Activated naive CD4-positive, alpha-beta T cell treated with anti-CD3 and anti-CD28 coated beads, Interleukin-2, amount 50 U/mL, for 72 hours (primary cell): ENCODE measurements at regions not wholly inside any gene's neighbourhood (a gene's known extent, or its start where the extent isn't known, plus 50 kb on each side); places are given as distances from the start of the nearest gene placed in this dataset.

Source experiments
- ATAC-seq, 2 donors: fragments of 150-1000 bp; cut with Tn5 transposase; 2 replicates each; pipeline ENCODE4 v1.10.0; 2021; ENCODE audit warnings: mild to moderate bottlenecking in 2 of 2, moderate library complexity in 2 of 2
- DNase-seq, 2 donors: peaks; one replicate each; pipeline ENCODE4 v3.0.0; 2021 to 2022; ENCODE audit warnings: low spot score in 2 of 2
- H3K27ac Mint-ChIP-seq, 2 donors: one replicate each; pipeline ENCODE4 v1.8.0; 2022; ENCODE audit warnings: mild to moderate bottlenecking in 2 of 2, mixed read lengths in 2 of 2
- H3K36me3 Mint-ChIP-seq, 2 donors: one replicate each; pipeline ENCODE4 v1.8.0; 2022; ENCODE audit warnings: mixed read lengths in 2 of 2
- H3K9me3 Mint-ChIP-seq, 2 donors: one replicate each; pipeline ENCODE4 v1.8.0; 2022; ENCODE audit warnings: mixed read lengths in 2 of 2

DNA sequence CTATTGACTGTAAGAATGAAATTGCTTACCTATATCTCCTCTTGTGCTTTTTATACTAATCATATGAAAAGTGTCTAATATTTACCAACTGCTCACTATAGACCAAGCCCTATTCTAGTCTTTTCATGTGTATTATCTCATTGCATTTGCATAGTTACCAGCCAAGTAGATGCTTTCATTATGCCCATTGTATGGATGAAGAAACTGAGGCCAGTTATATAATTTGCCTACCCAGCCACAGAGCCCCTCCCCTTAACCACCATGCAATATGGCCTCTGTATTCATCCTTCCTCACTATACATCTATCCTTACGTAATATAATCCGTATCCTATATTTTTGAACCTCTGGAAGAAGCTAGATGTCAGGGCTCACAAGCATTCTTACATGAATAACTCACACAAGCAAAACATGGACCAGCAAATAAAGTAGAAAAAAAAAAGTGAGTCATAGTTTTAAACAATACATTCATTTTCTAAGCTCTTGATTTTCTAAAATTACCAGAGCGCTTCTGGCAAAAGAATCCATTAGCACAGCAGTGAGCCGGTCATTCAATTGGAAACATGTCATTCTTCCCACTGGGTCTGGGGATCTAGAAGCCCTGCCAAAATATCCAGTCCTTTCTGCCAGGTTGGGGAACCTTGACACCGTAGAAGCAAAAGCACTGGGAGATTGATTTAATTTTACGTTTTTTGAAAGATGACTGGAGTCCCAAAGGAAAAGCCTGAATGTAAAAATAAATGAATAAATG, 80.0 kb downstream of the C11orf91 start:
- Mint-ChIP-seq H3K9me3 (no peaks in the 10 kb centered on the region), H3K36me3 (no peaks in the 10 kb centered on the region), H3K27ac (no peak overlapping the region)
- DNase-seq (no peak), ATAC-seq (no peak)

DNA sequence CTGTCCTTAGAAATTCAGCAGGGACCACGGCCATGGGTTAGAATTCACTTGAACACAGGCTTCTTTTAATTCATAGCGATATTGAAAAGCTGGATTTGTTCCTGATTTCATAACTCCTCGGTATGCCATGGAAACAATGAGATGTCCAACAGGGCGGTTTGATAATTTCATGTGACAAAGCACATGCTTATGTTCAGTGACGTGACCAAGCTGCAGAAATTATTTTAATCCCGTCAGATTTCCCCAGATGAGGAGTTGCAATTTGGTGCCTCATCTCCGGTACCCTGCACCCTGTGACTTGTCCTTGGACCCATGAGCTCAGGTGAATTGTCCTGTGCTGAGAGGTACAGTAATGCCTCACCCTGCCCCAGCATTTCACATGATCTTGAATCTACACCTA, 81.7 kb downstream of the C11orf91 start:
- Mint-ChIP-seq H3K36me3 (no peaks in the 10 kb centered on the region), H3K27ac (no peak overlapping the region), H3K9me3 (no peaks in the 10 kb centered on the region)
- no peak for ATAC-seq
- DNase-seq, result no peak

DNA sequence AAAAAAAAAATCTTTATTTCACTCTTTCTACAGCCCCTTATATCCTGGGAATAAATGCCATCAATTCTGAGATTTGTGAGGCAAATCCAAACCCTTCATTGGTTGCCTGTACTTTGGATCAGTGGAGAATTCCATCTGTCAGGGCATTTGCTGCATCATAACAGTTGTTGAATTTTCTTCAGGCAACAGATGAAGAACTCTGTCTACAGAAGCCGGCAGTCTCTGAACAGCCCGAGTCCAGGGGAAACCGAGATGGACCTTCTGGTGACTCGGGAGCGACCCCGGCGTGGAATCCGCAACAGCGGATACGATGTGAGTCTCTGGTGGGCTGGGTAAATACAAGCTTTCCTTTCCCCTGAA, 82.3 kb downstream of the C11orf91 start:
- H3K27ac Mint-ChIP-seq, result no peak overlapping the region
- H3K9me3 Mint-ChIP-seq, result no peaks in the 10 kb centered on the region
- ATAC-seq (no peak), DNase-seq (no peak)
- H3K36me3 Mint-ChIP-seq, result no peaks in the 10 kb centered on the region

DNA sequence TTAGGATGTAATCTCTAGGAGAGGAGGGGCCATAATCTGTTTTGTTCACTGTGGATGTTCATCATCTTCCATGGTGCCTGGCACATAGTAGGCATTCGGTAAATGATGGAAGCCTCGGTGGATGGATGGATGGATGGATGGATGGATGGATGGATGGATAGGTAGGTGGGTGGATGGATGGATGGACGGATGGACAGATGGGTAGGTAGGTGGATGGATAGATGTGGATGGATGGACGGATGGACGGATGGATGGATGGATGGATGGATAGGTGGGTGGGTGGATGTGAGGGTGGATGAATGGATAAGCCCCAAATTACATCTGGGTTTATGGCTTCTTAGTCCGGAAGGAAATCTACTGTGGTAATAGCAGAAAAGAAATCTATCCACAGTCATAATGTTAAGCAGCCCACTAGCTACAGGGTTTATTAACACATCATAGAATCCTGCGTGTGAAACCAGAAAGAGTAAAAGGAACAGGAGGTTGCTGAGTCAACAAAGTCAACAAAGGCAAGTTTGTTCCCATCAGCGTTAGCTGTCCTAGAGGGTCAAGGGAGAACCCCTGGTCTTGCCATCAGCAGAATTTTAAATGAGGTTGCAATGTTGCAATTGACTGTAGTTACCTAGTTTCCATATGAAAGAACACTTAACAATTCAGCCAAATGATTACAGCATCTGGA, 82.8 kb downstream of the C11orf91 start:
- ATAC-seq (no peak), DNase-seq (no peak)
- H3K9me3 Mint-ChIP-seq, result no peaks in the 10 kb centered on the region
- H3K36me3 Mint-ChIP-seq, result no peaks in the 10 kb centered on the region
- no peak overlapping the region for H3K27ac Mint-ChIP-seq

DNA sequence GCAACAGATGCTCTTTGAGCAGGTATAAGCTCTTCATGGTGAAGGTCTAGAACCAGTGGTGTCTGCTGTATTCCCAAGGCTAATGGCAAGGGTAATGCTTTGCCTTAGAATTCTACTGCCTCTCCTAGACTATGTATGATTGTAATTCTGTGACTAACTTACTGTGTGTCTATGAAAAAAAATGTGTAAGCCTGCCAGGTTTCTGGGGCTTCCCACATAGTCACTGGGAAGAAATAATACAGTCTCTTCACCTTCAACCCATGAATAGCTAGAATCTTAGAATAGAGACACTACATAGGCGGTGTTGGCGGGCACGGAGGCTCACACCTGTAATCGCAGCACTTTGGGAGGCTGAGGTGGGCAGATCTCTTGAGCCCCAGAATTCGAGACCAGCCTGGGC, 84.1 kb downstream of the C11orf91 start:
- no peak for DNase-seq
- no peak for ATAC-seq
- Mint-ChIP-seq H3K9me3 (no peaks in the 10 kb centered on the region), H3K27ac (no peak overlapping the region), H3K36me3 (no peaks in the 10 kb centered on the region)

DNA sequence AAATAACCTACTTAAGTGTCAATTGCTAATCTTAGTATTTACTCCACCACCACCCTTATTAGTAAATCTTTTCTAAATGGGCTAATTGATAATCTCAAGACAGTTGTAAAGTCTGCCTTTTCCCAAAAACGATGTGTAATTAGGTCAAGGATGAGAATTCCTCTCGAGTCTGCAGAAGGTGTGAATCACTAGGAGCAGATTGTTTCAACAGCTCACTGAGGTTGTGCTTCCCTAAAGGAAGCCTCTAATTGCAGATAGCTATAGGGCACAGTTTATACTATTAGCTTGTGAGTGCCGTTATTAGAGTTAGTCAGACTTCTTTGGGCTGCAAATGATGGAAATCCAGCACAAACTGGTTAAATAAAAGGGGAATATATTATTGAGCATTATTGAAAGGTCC, 84.9 kb downstream of the C11orf91 start:
- ATAC-seq (no peak), DNase-seq (no peak)
- Mint-ChIP-seq H3K27ac (no peak overlapping the region), H3K36me3 (no peaks in the 10 kb centered on the region), H3K9me3 (no peaks in the 10 kb centered on the region)

DNA sequence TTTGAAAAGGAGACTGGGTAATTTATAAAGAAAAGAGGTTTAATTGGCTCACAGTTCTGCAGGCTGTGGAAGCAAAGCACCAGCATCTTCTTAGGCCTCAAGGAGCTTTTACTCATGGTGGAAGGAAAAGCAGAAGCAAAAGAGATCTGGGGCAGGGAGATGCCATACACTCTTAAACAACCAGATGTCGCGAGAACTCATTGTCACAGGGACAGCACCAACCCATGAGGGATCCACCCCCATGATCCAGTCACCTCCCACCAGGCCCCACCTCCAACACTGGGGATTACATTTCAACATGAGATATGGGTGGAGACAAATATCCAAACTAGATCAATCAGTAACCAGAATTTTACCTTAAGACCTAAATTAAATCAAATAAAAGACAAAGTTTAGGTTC, 87.2 kb downstream of the C11orf91 start:
- H3K9me3 Mint-ChIP-seq, result no peaks in the 10 kb centered on the region
- H3K27ac Mint-ChIP-seq, result no peak overlapping the region
- DNase-seq, result no peak
- no peaks in the 10 kb centered on the region for H3K36me3 Mint-ChIP-seq
- ATAC-seq, result no peak

DNA sequence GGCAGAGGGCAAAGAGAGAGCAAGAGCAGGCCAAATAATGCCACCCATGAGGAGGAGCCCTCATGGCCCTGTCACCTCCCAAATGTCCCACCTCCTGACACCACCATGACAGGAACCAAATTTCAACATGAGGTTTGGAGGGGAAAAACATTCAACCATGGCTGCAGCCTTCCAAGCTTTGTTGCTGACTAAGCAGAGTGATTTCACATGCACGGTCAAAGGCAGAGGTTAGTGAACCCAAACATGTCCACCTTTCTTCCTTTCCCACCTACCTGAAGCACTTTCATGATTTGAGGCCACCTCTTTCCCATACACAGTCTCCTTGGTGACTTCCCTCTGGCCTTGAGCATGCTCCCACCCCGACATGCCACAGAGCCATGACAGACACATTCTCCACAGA, 89.7 kb downstream of the C11orf91 start:
- ATAC-seq (no peak), DNase-seq (no peak)
- no peaks in the 10 kb centered on the region for H3K36me3 Mint-ChIP-seq
- H3K9me3 Mint-ChIP-seq, result no peaks in the 10 kb centered on the region
- H3K27ac Mint-ChIP-seq, result no peak overlapping the region

DNA sequence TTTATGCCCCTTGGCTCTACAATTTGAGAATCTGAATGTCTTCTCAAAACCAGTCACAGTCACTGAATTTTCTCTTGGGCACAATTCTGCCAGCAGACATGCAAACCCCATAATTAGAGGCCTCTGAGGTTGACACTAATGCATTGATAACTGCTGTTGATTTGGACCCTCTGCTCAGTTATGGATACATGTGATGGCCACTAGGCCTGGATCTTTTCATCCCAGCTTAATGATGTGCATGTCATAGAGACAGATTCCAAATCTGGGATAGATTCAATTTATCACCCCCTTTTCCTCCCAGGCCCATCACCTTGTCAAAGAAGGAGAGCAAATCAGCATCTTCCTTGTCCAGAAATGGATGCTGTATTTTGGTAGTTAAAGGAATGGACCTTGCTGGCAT, 92.2 kb downstream of the C11orf91 start:
- DNase-seq, result no peak
- H3K36me3 Mint-ChIP-seq, result no peaks in the 10 kb centered on the region
- no peak for ATAC-seq
- no peak overlapping the region for H3K27ac Mint-ChIP-seq
- H3K9me3 Mint-ChIP-seq, result no peaks in the 10 kb centered on the region

DNA sequence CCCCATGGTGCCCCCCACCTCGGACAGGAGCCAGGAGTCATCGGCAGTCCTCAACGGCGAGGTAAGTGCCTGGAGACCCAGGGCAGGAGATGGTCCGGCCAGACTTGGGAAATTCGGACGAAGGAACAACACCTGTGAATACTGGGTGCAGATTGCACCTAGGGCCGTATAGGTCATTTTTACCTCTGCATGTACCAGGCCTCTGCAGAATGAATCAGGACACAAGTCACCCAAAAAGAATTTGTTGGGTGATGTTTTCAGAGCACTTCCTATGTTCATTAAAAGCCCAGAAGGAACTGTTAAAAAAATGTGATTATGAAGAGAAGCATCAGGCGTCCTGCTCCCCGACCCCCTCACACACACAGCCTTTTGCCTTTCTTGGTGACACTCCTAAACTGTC, 93.9 kb downstream of the C11orf91 start:
- ATAC-seq (no peak), DNase-seq (no peak)
- Mint-ChIP-seq H3K36me3 (no peaks in the 10 kb centered on the region), H3K9me3 (no peaks in the 10 kb centered on the region), H3K27ac (no peak overlapping the region)

DNA sequence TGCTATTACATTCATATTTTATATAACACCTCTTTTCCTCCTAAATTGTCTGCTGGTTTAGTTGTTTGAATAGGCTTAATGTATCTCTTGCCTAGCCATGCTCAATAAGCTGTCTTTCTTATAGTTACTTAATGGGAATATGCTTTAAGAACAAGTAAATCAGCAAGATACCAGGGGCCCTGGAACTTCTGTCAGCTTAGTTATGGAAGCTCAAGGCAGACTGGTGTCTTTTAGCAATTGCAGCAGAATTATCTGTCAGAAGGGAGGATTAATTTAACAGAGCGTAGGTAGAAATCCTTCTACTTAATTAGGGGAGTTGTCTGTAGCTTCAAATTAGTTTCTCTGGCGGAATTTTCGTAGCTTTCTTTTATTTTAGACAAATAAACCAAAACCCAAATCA, 94.9 kb downstream of the C11orf91 start:
- Mint-ChIP-seq H3K27ac (no peak overlapping the region), H3K36me3 (no peaks in the 10 kb centered on the region), H3K9me3 (no peaks in the 10 kb centered on the region)
- DNase-seq (no peak), ATAC-seq (no peak)

DNA sequence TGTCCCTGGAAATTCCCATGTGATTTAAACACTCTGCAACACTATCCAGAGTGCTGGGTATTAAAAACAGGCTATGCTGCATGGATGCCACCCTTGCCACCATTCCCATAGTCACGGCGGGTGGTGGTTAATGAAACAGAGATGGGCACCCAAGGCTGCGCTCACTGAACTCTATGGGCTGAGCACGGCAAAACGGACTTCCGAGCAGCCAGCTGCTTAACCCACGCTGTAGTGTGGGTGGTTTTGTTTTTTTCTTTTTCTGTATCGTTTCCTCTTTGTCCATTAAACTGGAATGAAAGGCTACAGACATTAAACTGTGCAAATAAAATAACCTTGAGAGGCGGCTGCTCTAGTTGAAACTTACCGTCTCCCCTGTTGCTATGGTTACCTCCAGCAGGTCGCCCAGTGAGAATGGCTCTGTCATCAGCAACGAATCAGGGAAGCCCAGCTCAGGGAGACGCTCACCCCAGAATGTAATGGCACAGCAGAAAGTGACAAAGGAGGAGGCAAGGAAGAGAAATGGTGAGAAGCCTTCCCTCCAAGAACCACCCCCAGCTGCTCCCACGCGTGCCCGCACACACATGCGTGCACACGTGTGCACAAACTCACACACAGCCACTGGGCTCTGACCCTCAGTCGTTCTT, 102.1 kb downstream of the C11orf91 start:
- no peaks in the 10 kb centered on the region for H3K36me3 Mint-ChIP-seq
- H3K27ac Mint-ChIP-seq, result no peak overlapping the region
- no peak for ATAC-seq
- DNase-seq, result no peak
- H3K9me3 Mint-ChIP-seq, result no peaks in the 10 kb centered on the region

DNA sequence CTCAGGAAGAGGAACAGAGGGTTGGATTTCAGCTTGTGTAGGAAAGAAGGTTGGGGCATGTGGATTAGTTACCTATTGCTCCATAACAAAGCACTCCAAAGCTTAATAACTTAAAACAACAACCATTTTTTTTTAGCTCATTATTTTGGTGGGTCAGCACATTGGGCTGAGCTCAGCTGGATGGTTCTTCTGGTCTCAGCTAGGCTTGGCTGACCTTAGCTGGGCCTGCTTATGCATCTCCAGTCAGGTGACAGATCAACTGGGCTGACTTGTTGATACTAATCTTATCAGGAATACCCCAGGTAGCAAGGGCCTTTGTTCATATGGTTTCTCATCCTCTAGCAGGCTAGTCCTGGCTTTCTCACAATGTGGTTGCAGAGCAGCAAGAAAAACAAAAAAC, 106.4 kb downstream of the C11orf91 start:
- Mint-ChIP-seq H3K9me3 (no peaks in the 10 kb centered on the region), H3K27ac (no peak overlapping the region), H3K36me3 (no peaks in the 10 kb centered on the region)
- DNase-seq (no peak), ATAC-seq (no peak)

DNA sequence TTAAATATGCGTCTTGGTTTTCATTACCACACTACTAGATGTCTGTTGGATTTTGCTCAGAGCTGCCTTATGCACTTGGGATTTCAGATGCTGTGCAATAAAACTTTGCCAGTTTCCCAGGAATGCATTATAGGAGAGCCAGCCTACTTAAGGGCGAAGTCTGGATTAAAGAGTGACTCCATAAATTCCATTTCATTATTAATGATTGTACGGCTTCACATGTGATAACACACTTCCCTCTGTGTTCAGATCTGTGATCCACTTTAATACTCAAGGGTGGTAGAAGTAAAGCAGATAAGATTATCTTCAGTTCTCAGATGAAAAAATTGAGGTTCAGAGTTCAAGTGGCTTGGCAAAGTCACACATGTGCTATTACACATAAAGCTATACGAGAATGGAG, 110.2 kb downstream of the C11orf91 start:
- no peaks in the 10 kb centered on the region for H3K36me3 Mint-ChIP-seq
- DNase-seq, result no peak
- H3K9me3 Mint-ChIP-seq, result no peaks in the 10 kb centered on the region
- ATAC-seq, result no peak
- H3K27ac Mint-ChIP-seq, result no peak overlapping the region

DNA sequence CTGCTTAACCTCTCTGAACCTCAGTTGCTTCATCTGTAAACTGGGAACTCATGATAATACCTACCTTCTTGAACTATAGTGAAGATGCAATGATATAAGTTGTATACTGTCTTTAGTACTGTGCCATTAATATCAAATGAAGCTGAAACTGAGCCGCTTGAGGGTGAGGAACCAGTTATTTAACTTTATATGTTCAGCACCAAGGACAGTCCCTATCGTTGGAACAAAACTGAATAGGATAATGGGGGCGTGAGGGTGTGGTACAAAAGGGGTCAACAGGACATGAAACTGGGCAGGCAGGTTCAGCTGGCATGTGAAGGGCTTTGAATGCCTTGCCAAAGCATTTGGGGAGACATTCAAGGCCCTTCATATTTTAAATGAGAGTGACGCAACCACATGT, 112.6 kb downstream of the C11orf91 start:
- Mint-ChIP-seq H3K36me3 (no peaks in the 10 kb centered on the region), H3K27ac (no peak overlapping the region), H3K9me3 (no peaks in the 10 kb centered on the region)
- DNase-seq, result no peak
- ATAC-seq, result no peak

DNA sequence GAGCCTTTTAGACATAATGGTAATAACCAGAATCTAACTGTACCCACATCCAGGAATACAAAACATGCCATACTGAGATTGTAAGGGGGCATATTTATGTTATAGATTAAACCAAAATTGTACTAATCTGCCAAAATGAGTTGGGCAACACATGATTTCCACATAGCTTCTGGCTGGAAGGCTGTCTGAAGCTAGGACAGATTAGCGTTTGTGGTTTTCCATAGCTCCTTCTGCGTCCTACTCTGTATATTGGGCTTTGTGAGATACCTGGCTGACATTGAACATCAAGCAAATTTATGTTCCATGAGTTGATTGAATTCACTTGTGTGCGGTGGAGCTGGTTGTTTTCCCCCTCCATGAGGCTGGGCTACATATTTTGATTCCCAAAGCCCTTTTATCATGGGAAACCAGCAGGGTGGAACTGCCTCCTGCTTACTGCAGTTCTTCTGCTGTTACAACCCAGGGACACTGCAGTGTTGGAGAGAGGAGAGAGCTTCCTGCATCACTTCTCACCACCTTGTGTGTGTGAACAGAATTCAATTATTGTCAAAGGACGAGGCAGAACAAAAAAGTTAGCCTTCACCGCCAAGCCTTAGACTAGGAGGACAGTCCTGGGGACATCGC, 114.9 kb downstream of the C11orf91 start:
- ATAC-seq (no peak), DNase-seq (no peak)
- H3K9me3 Mint-ChIP-seq, result no peaks in the 10 kb centered on the region
- H3K36me3 Mint-ChIP-seq, result no peaks in the 10 kb centered on the region
- no peak overlapping the region for H3K27ac Mint-ChIP-seq

DNA sequence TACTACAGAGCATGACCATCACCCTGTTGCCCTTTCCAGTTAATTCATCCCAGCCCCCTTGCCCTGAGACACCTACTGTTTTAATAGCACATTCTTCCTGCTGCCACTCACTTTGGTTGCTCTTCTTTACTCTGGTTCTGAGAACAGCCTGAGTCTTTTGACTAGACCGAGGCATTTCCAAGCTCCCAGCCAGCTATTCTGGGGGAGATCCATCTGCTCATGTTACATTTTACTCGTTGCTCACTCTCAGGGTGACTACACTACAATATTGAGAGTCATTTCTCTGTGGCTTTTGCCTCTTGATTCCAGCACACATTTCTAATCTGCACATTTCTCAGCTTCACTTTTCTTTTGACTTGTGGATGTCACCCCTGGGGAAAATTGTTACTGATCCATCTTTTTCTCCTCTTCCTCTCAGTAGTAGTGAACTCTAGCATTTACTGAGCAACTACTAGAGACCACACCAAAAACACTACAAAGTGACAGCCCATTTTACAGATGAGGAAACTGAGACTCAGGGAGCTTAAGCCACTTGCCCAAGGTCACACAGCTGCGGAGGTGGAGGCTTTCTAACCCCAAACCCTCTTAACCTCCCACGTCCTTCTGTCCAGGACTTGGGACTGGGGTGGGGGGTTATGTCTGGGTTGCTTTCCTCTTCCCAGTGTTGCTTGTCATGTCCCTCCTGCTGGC, 117.8 kb downstream of the C11orf91 start:
- no peak for DNase-seq

More for the DNA sequence above, 117.8 kb downstream of the C11orf91 start:
- Mint-ChIP-seq H3K27ac (no peak overlapping the region), H3K9me3 (no peaks in the 10 kb centered on the region), H3K36me3 (no peaks in the 10 kb centered on the region)
- ATAC-seq, result peak in 1 of 2 donors; percentile 44
